PFSK-1 (cell line): ENCODE measurements at regions not wholly inside any gene's neighbourhood (a gene's known extent, or its start where the extent isn't known, plus 50 kb on each side); places are given as distances from the start of the nearest gene placed in this dataset.

ENCODE experiments used
- FOXP2 ChIP-seq: optimal IDR thresholded peaks from 2 replicates; pipeline ENCODE3; 2011; ENCODE audit warnings: borderline replicate concordance, control low read depth, inconsistent platforms; ENCODE audit not compliant: insufficient read depth; ENCODE audit errors: extremely low read length, extremely low read depth
- POLR2AphosphoS5 ChIP-seq: IDR thresholded peaks from 2 replicates; pipeline ENCODE4 v1.6.1; 2012; ENCODE audit warnings: low read depth, mild to moderate bottlenecking, control low read depth, low read length, moderate library complexity
- SIN3A ChIP-seq: IDR thresholded peaks from 2 replicates; pipeline ENCODE4 v1.6.1; 2012; ENCODE audit warnings: mild to moderate bottlenecking, low read length, moderate library complexity, borderline replicate concordance; ENCODE audit not compliant: insufficient read depth
- TAF1 ChIP-seq: IDR thresholded peaks from 2 replicates; pipeline ENCODE4 v1.6.1; 2012; ENCODE audit warnings: low read length, control low read depth, borderline replicate concordance; ENCODE audit not compliant: insufficient read depth
- TF ChIP-seq, protein P1 (sequence below), 2 experiments: IDR thresholded peaks; 2 replicates each; pipeline versions ENCODE4 v1.6.1 to v1.8.0; 2011 to 2012; ENCODE audit warnings: low read depth in 2 of 2, low read length in 2 of 2, control low read depth in 1 of 2, inconsistent platforms in 1 of 2, mild to moderate bottlenecking in 1 of 2, moderate library complexity in 1 of 2; ENCODE audit not compliant: insufficient read depth in 1 of 2

DNA sequence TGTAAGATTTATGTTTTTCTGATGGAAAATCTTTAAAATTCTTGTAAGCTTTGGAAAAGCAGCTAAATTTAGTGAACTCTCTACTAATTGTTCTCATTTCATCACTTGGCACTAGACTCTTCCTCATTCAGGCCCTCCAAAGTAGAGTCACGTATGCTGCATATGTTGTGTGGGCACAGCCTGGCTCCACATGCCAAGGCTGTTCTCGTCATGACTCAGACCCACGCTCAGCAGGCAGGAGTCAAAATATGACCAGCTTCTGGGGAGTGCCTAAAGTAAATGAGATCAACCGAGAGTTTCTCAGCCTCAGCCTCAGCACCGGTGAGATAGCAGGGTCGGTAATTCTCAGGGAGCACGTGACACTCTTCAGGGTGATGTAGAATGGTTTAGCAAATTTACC, 1672.9 kb downstream of the REEP3 start:
- TF ChIP-seq FOXP2 = no peak
- no peak for TF ChIP-seq SIN3A
- TF ChIP-seq, protein P1, sequence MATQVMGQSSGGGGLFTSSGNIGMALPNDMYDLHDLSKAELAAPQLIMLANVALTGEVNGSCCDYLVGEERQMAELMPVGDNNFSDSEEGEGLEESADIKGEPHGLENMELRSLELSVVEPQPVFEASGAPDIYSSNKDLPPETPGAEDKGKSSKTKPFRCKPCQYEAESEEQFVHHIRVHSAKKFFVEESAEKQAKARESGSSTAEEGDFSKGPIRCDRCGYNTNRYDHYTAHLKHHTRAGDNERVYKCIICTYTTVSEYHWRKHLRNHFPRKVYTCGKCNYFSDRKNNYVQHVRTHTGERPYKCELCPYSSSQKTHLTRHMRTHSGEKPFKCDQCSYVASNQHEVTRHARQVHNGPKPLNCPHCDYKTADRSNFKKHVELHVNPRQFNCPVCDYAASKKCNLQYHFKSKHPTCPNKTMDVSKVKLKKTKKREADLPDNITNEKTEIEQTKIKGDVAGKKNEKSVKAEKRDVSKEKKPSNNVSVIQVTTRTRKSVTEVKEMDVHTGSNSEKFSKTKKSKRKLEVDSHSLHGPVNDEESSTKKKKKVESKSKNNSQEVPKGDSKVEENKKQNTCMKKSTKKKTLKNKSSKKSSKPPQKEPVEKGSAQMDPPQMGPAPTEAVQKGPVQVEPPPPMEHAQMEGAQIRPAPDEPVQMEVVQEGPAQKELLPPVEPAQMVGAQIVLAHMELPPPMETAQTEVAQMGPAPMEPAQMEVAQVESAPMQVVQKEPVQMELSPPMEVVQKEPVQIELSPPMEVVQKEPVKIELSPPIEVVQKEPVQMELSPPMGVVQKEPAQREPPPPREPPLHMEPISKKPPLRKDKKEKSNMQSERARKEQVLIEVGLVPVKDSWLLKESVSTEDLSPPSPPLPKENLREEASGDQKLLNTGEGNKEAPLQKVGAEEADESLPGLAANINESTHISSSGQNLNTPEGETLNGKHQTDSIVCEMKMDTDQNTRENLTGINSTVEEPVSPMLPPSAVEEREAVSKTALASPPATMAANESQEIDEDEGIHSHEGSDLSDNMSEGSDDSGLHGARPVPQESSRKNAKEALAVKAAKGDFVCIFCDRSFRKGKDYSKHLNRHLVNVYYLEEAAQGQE (IDR thresholded peaks at IDR 0.05; ENCODE audit: insufficient read depth in 1 of 2, low read depth in 2 of 2, low read length in 2 of 2) = no peak
- no peak for TF ChIP-seq POLR2AphosphoS5
- TF ChIP-seq TAF1 = no peak
